Left lung (tissue), 4 donors: ENCODE measurements at regions not wholly inside any gene's neighbourhood (a gene's known extent, or its start where the extent isn't known, plus 50 kb on each side); places are given as distances from the start of the nearest gene placed in this dataset.

Source experiments
- ATAC-seq: fragments of 200-7000 bp; cut with Tn5 transposase; one replicate; pipeline ENCODE4 v1.9.1; 2020; ENCODE audit warnings: moderate library complexity
- DNase-seq, 4 donors: peaks; one replicate each; pipeline ENCODE4 v3.0.0-alpha.2; 2013 to 2020
- H3K27ac ChIP-seq, 2 donors: fragments of 200-600 bp; sonication (generic) in 1 of 2; one replicate each; pipeline versions ENCODE4 v1.5.0 to v1.8.0; 2020 to 2021
- H3K27me3 ChIP-seq, 2 donors: fragments of 200-600 bp; sonication (generic) in 1 of 2; one replicate each; pipeline versions ENCODE4 v1.5.0 to v1.8.0; 2020 to 2021
- H3K36me3 ChIP-seq, 2 donors: fragments of 200-600 bp; sonication (generic) in 1 of 2; one replicate each; pipeline versions ENCODE4 v1.5.0 to v1.8.0; 2020 to 2021
- H3K4me1 ChIP-seq, 2 donors: fragments of 200-600 bp; one replicate each; pipeline ENCODE4 v1.8.0; 2021
- H3K4me3 ChIP-seq, 2 donors: fragments of 200-600 bp; sonication (generic) in 1 of 2; one replicate each; pipeline versions ENCODE4 v1.5.0 to v1.8.0; 2020 to 2021; ENCODE audit warnings: mild to moderate bottlenecking in 1 of 2
- H3K9me3 ChIP-seq, 2 donors: fragments of 200-600 bp; sonication (generic) in 1 of 2; one replicate each; pipeline versions ENCODE4 v1.5.0 to v1.8.0; 2020 to 2021
- intact Hi-C, 2 donors: fragments of 100-400 bp; cut with DNase I; formaldehyde crosslinking; loops; one replicate each; pipeline versions ENCODE4 v1.11.2 to v1.14.2; 2022
- TF ChIP-seq, protein P1 (sequence below), 2 donors: fragments of 200-600 bp; sonication (generic) in 1 of 2; IDR thresholded peaks; one replicate each; pipeline versions ENCODE4 v1.5.0 to v1.8.0; 2021; ENCODE audit warnings: antibody characterized with exemption in 2 of 2
- donor health status: DM: no; HTN: yes; CAD: no.
- donor health status: DM: no; HTN: no; CAD: no.

GRCh38 chr3:194050782-194051320 lies 85.1 kb upstream of the HES1 start:
- H3K4me3 ChIP-seq, result no peak overlapping the region
- intact Hi-C loops, result no loop called here
- TF ChIP-seq, protein P1, sequence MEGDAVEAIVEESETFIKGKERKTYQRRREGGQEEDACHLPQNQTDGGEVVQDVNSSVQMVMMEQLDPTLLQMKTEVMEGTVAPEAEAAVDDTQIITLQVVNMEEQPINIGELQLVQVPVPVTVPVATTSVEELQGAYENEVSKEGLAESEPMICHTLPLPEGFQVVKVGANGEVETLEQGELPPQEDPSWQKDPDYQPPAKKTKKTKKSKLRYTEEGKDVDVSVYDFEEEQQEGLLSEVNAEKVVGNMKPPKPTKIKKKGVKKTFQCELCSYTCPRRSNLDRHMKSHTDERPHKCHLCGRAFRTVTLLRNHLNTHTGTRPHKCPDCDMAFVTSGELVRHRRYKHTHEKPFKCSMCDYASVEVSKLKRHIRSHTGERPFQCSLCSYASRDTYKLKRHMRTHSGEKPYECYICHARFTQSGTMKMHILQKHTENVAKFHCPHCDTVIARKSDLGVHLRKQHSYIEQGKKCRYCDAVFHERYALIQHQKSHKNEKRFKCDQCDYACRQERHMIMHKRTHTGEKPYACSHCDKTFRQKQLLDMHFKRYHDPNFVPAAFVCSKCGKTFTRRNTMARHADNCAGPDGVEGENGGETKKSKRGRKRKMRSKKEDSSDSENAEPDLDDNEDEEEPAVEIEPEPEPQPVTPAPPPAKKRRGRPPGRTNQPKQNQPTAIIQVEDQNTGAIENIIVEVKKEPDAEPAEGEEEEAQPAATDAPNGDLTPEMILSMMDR (IDR thresholded peaks at IDR 0.05), result no peak
- no peak for ATAC-seq
- H3K36me3 ChIP-seq, result no peaks in the 10 kb centered on the region
- H3K4me1 ChIP-seq, result peaks cover 6 to 18% of the 10 kb centered on the region in 2 donors
- no peaks in the 10 kb centered on the region for H3K27me3 ChIP-seq
- DNase-seq, result no peak
- no peak overlapping the region for H3K27ac ChIP-seq
- peaks cover 0 to 16% of the 10 kb centered on the region in 2 donors for H3K9me3 ChIP-seq

GRCh38 chr3:194051366-194052149 lies 84.4 kb upstream of the HES1 start:
- TF ChIP-seq, protein P1 (IDR thresholded peaks at IDR 0.05), result no peak
- no peak for ATAC-seq
- H3K36me3 ChIP-seq, result no peaks in the 10 kb centered on the region
- H3K27ac ChIP-seq, result no peak overlapping the region
- H3K27me3 ChIP-seq, result peaks cover 0 to 2% of the 10 kb centered on the region in 2 donors
- H3K9me3 ChIP-seq, result peaks cover 0 to 16% of the 10 kb centered on the region in 2 donors
- H3K4me1 ChIP-seq, result peaks cover 6 to 15% of the 10 kb centered on the region in 2 donors
- DNase-seq, result no peak
- no peak overlapping the region for H3K4me3 ChIP-seq
- intact Hi-C loops, result no loop called here

DNA sequence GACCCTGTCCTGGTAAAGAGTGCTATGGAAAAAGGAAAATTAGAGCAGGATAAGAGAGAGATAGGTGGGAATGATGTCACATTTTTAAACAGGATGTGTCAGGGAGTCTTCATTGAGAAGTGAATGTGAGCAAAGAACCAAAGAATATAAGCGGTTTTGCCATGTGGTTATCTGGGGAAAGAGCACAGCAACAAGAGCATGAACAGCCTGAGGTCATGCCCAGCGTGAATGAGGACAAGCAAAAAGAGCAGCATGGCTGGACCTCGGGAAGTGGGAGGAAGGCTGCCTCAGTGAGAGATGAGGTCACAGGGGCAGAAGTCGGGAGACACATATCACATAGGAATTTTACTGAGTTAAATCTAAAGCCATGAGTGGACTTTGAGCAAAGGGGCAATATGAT lies 82.8 kb upstream of the HES1 start:
- Histone ChIP-seq H3K27ac (no peak overlapping the region), H3K4me3 (no peak overlapping the region), H3K27me3 (peaks cover 0 to 18% of the 10 kb centered on the region in 2 donors), H3K4me1 (peaks cover 0 to 5% of the 10 kb centered on the region in 2 donors), H3K36me3 (no peaks in the 10 kb centered on the region), H3K9me3 (peaks cover 0 to 16% of the 10 kb centered on the region in 2 donors)
- no peak for DNase-seq
- ATAC-seq, result no peak
- intact Hi-C loops, result no loop called here
- TF ChIP-seq, protein P1 (IDR thresholded peaks at IDR 0.05), result no peak

GRCh38 chr3:194054016-194054415 lies 81.9 kb upstream of the HES1 start:
- no peak overlapping the region for H3K4me3 ChIP-seq
- H3K9me3 ChIP-seq, result peaks cover 0 to 16% of the 10 kb centered on the region in 2 donors
- ATAC-seq (no peak), DNase-seq (no peak)
- H3K27me3 ChIP-seq, result peaks cover 0 to 27% of the 10 kb centered on the region in 2 donors
- H3K27ac ChIP-seq, result no peak overlapping the region
- peaks cover 0 to 11% of the 10 kb centered on the region in 2 donors for H3K4me1 ChIP-seq
- no peaks in the 10 kb centered on the region for H3K36me3 ChIP-seq
- intact Hi-C loops, result no loop called here
- TF ChIP-seq, protein P1 (IDR thresholded peaks at IDR 0.05), result no peak

DNA sequence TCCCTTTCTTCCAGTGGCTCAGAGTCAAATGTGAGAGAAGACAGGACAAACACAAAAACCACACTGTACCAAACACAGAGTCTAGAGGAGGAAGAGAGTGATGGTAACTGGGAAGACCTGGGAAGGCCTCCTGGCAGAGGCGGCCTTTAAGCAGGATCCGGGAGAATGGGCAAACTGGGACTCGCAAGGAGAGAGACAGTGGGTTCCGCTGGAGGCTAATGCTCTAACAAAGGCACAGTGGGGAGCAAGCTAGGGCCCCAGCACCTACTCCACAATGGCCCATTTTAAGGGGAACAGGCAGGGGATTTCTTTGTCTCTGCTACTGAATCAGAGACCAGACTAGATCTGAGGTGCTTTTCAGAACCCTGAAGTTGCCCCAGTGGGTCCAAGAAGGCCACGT lies 81.4 kb upstream of the HES1 start:
- TF ChIP-seq, protein P1 (IDR thresholded peaks at IDR 0.05), result no peak
- ATAC-seq (no peak), DNase-seq (no peak)
- intact Hi-C loops, result no loop called here
- Histone ChIP-seq H3K9me3 (peaks cover 0 to 16% of the 10 kb centered on the region in 2 donors), H3K27ac (no peak overlapping the region), H3K27me3 (peaks cover 0 to 29% of the 10 kb centered on the region in 2 donors), H3K4me1 (peaks cover 0 to 11% of the 10 kb centered on the region in 2 donors), H3K4me3 (no peak overlapping the region), H3K36me3 (no peaks in the 10 kb centered on the region)
